Neural progenitor cell (in vitro differentiated cells): ENCODE measurements at regions not wholly inside any gene's neighbourhood (a gene's known extent, or its start where the extent isn't known, plus 50 kb on each side); places are given as distances from the start of the nearest gene placed in this dataset.

ENCODE experiments used
- DNase-seq: peaks from one replicate; pipeline ENCODE4 v3.0.0-alpha.2; 2016; ENCODE audit warnings: low spot score
- H2AFZ ChIP-seq: fragments of 200-600 bp; sonication (generic); replicated peaks from 2 replicates; pipeline ENCODE4 v1.6.1; 2016; ENCODE audit warnings: antibody characterized with exemption
- H3F3A ChIP-seq: fragments of 200-600 bp; sonication (generic); 2 replicates; pipeline ENCODE4 v1.6.1; 2016; ENCODE audit warnings: antibody characterized with exemption, low read depth
- H3K27ac ChIP-seq: fragments of 200-600 bp; sonication (generic); 2 replicates; pipeline ENCODE4 v1.5.1; 2016; ENCODE audit warnings: mild to moderate bottlenecking
- H3K27me3 ChIP-seq: fragments of 200-600 bp; sonication (generic); 2 replicates; pipeline ENCODE4 v1.6.1; 2016; ENCODE audit warnings: mild to moderate bottlenecking, moderate library complexity
- H3K36me3 ChIP-seq: fragments of 200-600 bp; sonication (generic); 2 replicates; pipeline ENCODE4 v1.5.1; 2016
- H3K4me1 ChIP-seq: fragments of 200-600 bp; sonication (generic); 2 replicates; pipeline ENCODE4 v1.6.1; 2016; ENCODE audit warnings: mixed run types
- H3K4me2 ChIP-seq: fragments of 200-600 bp; sonication (generic); 2 replicates; pipeline ENCODE4 v1.6.1; 2016
- H3K4me3 ChIP-seq: fragments of 200-600 bp; sonication (generic); 2 replicates; pipeline ENCODE4 v1.5.1; 2016
- H3K79me2 ChIP-seq: fragments of 200-600 bp; sonication (generic); 2 replicates; pipeline ENCODE4 v1.6.1; 2016; ENCODE audit warnings: low read depth
- H3K9ac ChIP-seq: fragments of 200-600 bp; sonication (generic); 2 replicates; pipeline ENCODE4 v1.6.1; 2016
- H3K9me3 ChIP-seq: fragments of 200-600 bp; sonication (generic); 2 replicates; pipeline ENCODE4 v1.5.1; 2016; ENCODE audit warnings: low read depth
- H4K20me1 ChIP-seq: fragments of 200-600 bp; sonication (generic); 2 replicates; pipeline ENCODE4 v1.6.1; 2016; ENCODE audit warnings: low read depth
- H3K27ac Mint-ChIP-seq: 3 replicates; pipeline ENCODE4 v1.8.0; 2021; ENCODE audit warnings: mixed read lengths
- H3K27me3 Mint-ChIP-seq: 2 replicates; pipeline ENCODE4 v1.8.0; 2022; ENCODE audit warnings: low read depth, mild to moderate bottlenecking, inconsistent platforms, moderate library complexity, mixed read lengths; ENCODE audit not compliant: insufficient read depth
- H3K36me3 Mint-ChIP-seq: 3 replicates; pipeline ENCODE4 v1.8.0; 2021; ENCODE audit warnings: mixed read lengths
- H3K4me1 Mint-ChIP-seq: 3 replicates; pipeline ENCODE4 v1.8.0; 2021; ENCODE audit warnings: mixed read lengths
- H3K4me3 Mint-ChIP-seq: 3 replicates; pipeline ENCODE4 v1.8.0; 2021; ENCODE audit warnings: mild to moderate bottlenecking, moderate library complexity, mixed read lengths
- H3K9me3 Mint-ChIP-seq: 3 replicates; pipeline ENCODE4 v1.8.0; 2020; ENCODE audit warnings: mixed read lengths
- CTCF ChIP-seq: fragments of 200-600 bp; sonication (generic); IDR thresholded peaks from 2 replicates; pipeline ENCODE4 v1.5.1; 2017; ENCODE audit warnings: antibody characterized with exemption, mild to moderate bottlenecking
- EZH2 ChIP-seq: fragments of 200-600 bp; sonication (generic); IDR thresholded peaks from 2 replicates; pipeline ENCODE4 v1.6.1; 2017; ENCODE audit warnings: antibody characterized with exemption, mild to moderate bottlenecking, moderate library complexity
- EZH2phosphoT487 ChIP-seq: fragments of 200-600 bp; sonication (generic); IDR thresholded peaks from 2 replicates; pipeline ENCODE4 v1.6.1; 2017; ENCODE audit warnings: antibody characterized with exemption

DNA sequence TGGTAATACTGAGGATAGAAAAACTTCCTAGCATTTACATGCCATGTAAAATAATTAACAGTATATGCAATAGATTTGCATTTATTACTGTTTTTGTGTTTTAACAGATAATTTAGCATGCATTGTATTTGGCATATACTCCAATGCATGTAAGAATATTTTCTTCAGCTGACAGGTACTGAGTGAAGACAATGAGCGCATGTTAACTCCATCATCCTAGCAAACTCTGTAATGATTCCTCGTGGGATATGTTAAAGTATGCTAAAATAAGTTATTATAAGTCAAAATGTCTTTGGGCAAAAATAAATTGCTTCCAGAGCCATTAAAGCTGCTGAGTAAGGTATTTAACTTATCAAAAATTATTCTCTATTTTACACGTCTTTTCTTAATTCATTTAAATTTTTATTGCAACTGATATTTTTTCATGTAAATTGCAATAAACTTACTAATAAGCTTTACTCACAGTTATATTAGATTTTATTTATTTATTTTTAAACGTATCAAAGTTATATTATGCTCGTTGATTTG is 616.4 kb upstream of the NDST4 start:
- TF ChIP-seq EZH2phosphoT487 (no peak), EZH2 (no peak), CTCF (no peak)
- H3K9me3 ChIP-seq, result no peaks in the 10 kb centered on the region
- Mint-ChIP-seq H3K27ac (no peak overlapping the region), H3K4me1 (no peaks in the 10 kb centered on the region), H3K36me3 (no peaks in the 10 kb centered on the region), H3K9me3 (no peaks in the 10 kb centered on the region), H3K27me3 (no peaks in the 10 kb centered on the region), H3K4me3 (no peak overlapping the region)
- no peak for DNase-seq
- no peaks in the 10 kb centered on the region for H3K36me3 ChIP-seq
- H3K27ac ChIP-seq, result no peak overlapping the region
- H3K4me1 ChIP-seq, result no peaks in the 10 kb centered on the region
- H3K4me3 ChIP-seq, result no peak overlapping the region
- H3K27me3 ChIP-seq, result no peaks in the 10 kb centered on the region
- H3K9ac ChIP-seq, result no peak overlapping the region
- H4K20me1 ChIP-seq, result no peaks in the 10 kb centered on the region
- no peak overlapping the region for H3K4me2 ChIP-seq
- H3K79me2 ChIP-seq, result no peaks in the 10 kb centered on the region
- no peak overlapping the region for H2AFZ ChIP-seq
- H3F3A ChIP-seq, result no peaks in the 10 kb centered on the region

GRCh38 chr4:115723621-115724020 is 610.2 kb upstream of the NDST4 start:
- no peaks in the 10 kb centered on the region for H3K36me3 Mint-ChIP-seq
- H3K4me3 Mint-ChIP-seq, result no peak overlapping the region
- H3K9me3 ChIP-seq, result no peaks in the 10 kb centered on the region
- no peaks in the 10 kb centered on the region for H4K20me1 ChIP-seq
- no peaks in the 10 kb centered on the region for H3K4me1 ChIP-seq
- DNase-seq, result no peak
- no peaks in the 10 kb centered on the region for H3K27me3 Mint-ChIP-seq
- H3K27ac Mint-ChIP-seq, result no peak overlapping the region
- H3K36me3 ChIP-seq, result no peaks in the 10 kb centered on the region
- no peaks in the 10 kb centered on the region for H3K9me3 Mint-ChIP-seq
- no peak overlapping the region for H3K4me3 ChIP-seq
- H2AFZ ChIP-seq, result no peak overlapping the region
- H3K27ac ChIP-seq, result no peak overlapping the region
- H3K27me3 ChIP-seq, result no peaks in the 10 kb centered on the region
- H3K4me2 ChIP-seq, result no peak overlapping the region
- no peaks in the 10 kb centered on the region for H3F3A ChIP-seq
- no peak overlapping the region for H3K9ac ChIP-seq
- H3K79me2 ChIP-seq, result no peaks in the 10 kb centered on the region
- no peak for TF ChIP-seq EZH2phosphoT487
- no peak for TF ChIP-seq CTCF
- no peak for TF ChIP-seq EZH2
- H3K4me1 Mint-ChIP-seq, result peaks cover 6% of the 10 kb centered on the region

DNA sequence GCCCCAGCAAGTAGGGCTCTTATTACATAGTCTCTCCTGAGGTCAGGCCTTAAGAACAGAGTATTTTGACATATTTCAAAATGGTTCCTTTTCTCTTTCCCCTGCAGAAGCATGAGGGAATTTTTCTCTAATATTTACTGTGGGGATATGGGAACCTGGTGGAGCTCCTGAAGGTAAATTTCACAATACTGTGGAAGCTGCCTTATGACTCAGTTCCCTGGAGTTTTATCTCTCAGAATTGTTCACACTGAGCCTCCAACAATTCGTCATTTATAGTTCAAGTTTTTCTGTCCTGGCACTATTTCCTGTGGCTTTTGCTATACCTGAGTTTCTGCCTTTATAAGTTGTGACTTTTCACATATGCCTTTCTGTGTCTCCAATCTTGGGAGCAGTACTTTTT is 607.2 kb upstream of the NDST4 start:
- no peaks in the 10 kb centered on the region for H3K9me3 Mint-ChIP-seq
- H3K4me1 Mint-ChIP-seq, result peaks cover 6% of the 10 kb centered on the region
- no peaks in the 10 kb centered on the region for H3K36me3 ChIP-seq
- no peaks in the 10 kb centered on the region for H3K79me2 ChIP-seq
- no peaks in the 10 kb centered on the region for H3K4me1 ChIP-seq
- H3K4me3 ChIP-seq, result no peak overlapping the region
- no peak overlapping the region for H2AFZ ChIP-seq
- H3K36me3 Mint-ChIP-seq, result no peaks in the 10 kb centered on the region
- H4K20me1 ChIP-seq, result no peaks in the 10 kb centered on the region
- no peaks in the 10 kb centered on the region for H3K27me3 Mint-ChIP-seq
- DNase-seq, result no peak
- H3K4me3 Mint-ChIP-seq, result no peak overlapping the region
- H3K27ac Mint-ChIP-seq, result no peak overlapping the region
- no peak overlapping the region for H3K27ac ChIP-seq
- no peaks in the 10 kb centered on the region for H3K27me3 ChIP-seq
- no peaks in the 10 kb centered on the region for H3K9me3 ChIP-seq
- TF ChIP-seq EZH2, result no peak
- TF ChIP-seq CTCF, result no peak
- TF ChIP-seq EZH2phosphoT487, result no peak
- H3F3A ChIP-seq, result no peaks in the 10 kb centered on the region
- H3K4me2 ChIP-seq, result no peak overlapping the region
- no peak overlapping the region for H3K9ac ChIP-seq
